Colonic mucosa (tissue), 4 donors: ENCODE measurements at regions not wholly inside any gene's neighbourhood (a gene's known extent, or its start where the extent isn't known, plus 50 kb on each side); places are given as distances from the start of the nearest gene placed in this dataset.

ENCODE experiments used
- DNase-seq: peaks from one replicate; pipeline ENCODE4 v3.0.0-alpha.2; 2020
- H3K27ac ChIP-seq: fragments of 200-600 bp; one replicate; pipeline ENCODE4 v1.8.0; 2021
- H3K27me3 ChIP-seq: fragments of 200-600 bp; one replicate; pipeline ENCODE4 v1.8.0; 2021
- H3K36me3 ChIP-seq: fragments of 200-600 bp; one replicate; pipeline ENCODE4 v1.8.0; 2021
- H3K4me1 ChIP-seq: fragments of 200-600 bp; one replicate; pipeline ENCODE4 v1.8.0; 2021; ENCODE audit warnings: mild to moderate bottlenecking
- H3K4me3 ChIP-seq: fragments of 200-600 bp; one replicate; pipeline ENCODE4 v1.8.0; 2021
- H3K9ac ChIP-seq, 2 donors: one replicate each; pipeline ENCODE4 v1.7.0; 2013; ENCODE audit warnings: control low read depth in 2 of 2, low read depth in 2 of 2, low read length in 2 of 2
- H3K9me3 ChIP-seq: fragments of 200-600 bp; one replicate; pipeline ENCODE4 v1.8.0; 2021
- intact Hi-C: fragments of 100-400 bp; cut with DNase I; formaldehyde crosslinking; loops from one replicate; pipeline ENCODE4 v1.14.1; 2022
- TF ChIP-seq, protein P1 (sequence below): fragments of 200-600 bp; IDR thresholded peaks from one replicate; pipeline ENCODE4 v1.8.0; 2022; ENCODE audit warnings: antibody characterized with exemption, mild to moderate bottlenecking
- donor health status: healthy.
- donor health status: DM: no; HTN: no; CAD: no.
- donor health status: DM: no; HTN: no; CAD: no.

- Histone ChIP-seq H3K9me3 (no peaks in the 10 kb centered on the region), H3K4me3 (no peak overlapping the region), H3K9ac (no peak overlapping the region), H3K27me3 (no peaks in the 10 kb centered on the region), H3K4me1 (no peaks in the 10 kb centered on the region), H3K27ac (no peak overlapping the region), H3K36me3 (no peaks in the 10 kb centered on the region)
- intact Hi-C loops = no loop called here
- TF ChIP-seq, protein P1, sequence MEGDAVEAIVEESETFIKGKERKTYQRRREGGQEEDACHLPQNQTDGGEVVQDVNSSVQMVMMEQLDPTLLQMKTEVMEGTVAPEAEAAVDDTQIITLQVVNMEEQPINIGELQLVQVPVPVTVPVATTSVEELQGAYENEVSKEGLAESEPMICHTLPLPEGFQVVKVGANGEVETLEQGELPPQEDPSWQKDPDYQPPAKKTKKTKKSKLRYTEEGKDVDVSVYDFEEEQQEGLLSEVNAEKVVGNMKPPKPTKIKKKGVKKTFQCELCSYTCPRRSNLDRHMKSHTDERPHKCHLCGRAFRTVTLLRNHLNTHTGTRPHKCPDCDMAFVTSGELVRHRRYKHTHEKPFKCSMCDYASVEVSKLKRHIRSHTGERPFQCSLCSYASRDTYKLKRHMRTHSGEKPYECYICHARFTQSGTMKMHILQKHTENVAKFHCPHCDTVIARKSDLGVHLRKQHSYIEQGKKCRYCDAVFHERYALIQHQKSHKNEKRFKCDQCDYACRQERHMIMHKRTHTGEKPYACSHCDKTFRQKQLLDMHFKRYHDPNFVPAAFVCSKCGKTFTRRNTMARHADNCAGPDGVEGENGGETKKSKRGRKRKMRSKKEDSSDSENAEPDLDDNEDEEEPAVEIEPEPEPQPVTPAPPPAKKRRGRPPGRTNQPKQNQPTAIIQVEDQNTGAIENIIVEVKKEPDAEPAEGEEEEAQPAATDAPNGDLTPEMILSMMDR = no peak
- no peak for DNase-seq
Measured at GRCh38 chr5:155381654-155382053, 368.1 kb downstream of the KIF4B start.

DNA sequence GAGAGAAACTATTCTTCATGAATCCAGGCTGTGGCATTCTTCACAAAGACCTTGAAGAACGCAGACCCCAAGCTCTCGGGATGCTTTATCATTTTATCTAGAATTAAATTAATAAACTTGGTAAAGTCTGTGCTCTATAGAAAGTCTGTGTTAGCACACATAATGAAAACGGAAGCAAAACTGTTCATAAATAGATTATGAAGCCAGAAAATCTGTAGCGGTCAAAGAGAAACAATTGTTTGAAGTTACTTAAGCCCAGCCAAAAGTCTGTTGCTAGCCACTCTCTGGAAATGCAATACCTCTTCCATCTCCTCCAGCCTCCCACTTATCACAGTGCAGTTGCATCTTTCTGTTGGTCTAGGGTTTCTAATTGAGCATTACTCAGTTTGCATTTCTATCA lies 375.9 kb downstream of the KIF4B start:
- TF ChIP-seq, protein P1 = no peak
- Histone ChIP-seq H3K4me3 (no peak overlapping the region), H3K4me1 (no peaks in the 10 kb centered on the region), H3K9me3 (no peaks in the 10 kb centered on the region), H3K27me3 (no peaks in the 10 kb centered on the region), H3K27ac (no peak overlapping the region), H3K9ac (no peak overlapping the region), H3K36me3 (no peaks in the 10 kb centered on the region)
- DNase-seq = no peak
- intact Hi-C loops = no loop called here

DNA sequence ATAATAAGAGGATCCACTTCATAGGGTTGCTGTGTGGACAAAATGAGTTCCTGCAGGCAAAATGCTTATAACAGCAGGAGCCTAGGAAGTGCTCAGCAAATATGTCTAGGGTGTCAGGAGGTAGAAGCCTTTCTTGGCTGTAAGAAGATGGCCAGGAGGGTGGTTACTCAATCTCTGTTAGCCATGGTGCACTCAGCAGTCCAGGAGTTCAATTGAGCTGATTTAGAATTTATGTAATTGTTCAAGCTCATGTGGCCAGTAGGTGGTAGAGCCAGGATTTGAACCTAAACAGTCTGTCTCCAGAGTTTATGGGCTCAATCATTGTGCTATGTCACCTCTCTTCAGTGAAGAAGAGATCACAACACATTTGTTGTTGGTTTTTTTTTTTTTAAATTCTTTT lies 381.2 kb downstream of the KIF4B start:
- intact Hi-C loops = no loop called here
- TF ChIP-seq, protein P1 = no peak

GRCh38 chr5:155402927-155403640 lies 389.5 kb downstream of the KIF4B start:
- Histone ChIP-seq H3K4me1 (no peaks in the 10 kb centered on the region), H3K27me3 (no peaks in the 10 kb centered on the region), H3K27ac (no peak overlapping the region), H3K36me3 (no peaks in the 10 kb centered on the region), H3K9ac (no peak overlapping the region), H3K9me3 (no peaks in the 10 kb centered on the region), H3K4me3 (no peak overlapping the region)
- TF ChIP-seq, protein P1 = no peak
- DNase-seq = no peak
- intact Hi-C loops = no loop called here

More for the DNA sequence above, 381.2 kb downstream of the KIF4B start:
- H3K9ac ChIP-seq = no peak overlapping the region
- H3K4me1 ChIP-seq = no peaks in the 10 kb centered on the region
- no peak overlapping the region for H3K27ac ChIP-seq
- H3K27me3 ChIP-seq = no peaks in the 10 kb centered on the region
- no peak overlapping the region for H3K4me3 ChIP-seq
- no peaks in the 10 kb centered on the region for H3K9me3 ChIP-seq
- H3K36me3 ChIP-seq = no peaks in the 10 kb centered on the region
- no peak for DNase-seq

DNA sequence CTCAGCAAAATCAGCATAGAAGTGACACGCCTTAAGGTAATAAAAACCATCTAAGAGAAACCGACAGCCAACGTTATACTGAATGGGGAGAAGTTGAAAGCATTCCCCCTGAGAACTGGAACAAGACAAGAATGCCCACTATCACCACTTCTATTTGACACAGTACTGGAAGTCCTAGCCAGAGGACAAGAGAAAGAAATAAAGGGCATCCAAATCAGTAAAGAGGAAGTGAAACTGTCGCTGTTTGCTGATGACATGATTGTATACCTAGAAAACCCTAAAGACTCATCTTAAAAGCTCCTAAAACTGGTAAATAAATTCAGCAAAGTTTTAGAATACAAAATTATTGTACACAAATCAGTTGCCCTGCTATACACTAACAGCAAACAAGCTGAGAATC lies 393.3 kb downstream of the KIF4B start:
- intact Hi-C loops = no loop called here
- TF ChIP-seq, protein P1 = no peak

More for the DNA sequence above, 393.3 kb downstream of the KIF4B start:
- Histone ChIP-seq H3K27ac (no peak overlapping the region), H3K4me1 (no peaks in the 10 kb centered on the region), H3K9me3 (no peaks in the 10 kb centered on the region), H3K9ac (no peak overlapping the region), H3K27me3 (no peaks in the 10 kb centered on the region), H3K4me3 (no peak overlapping the region), H3K36me3 (no peaks in the 10 kb centered on the region)
- no peak for DNase-seq
